NCI-H1930 (cell line): ENCODE measurements at regions not wholly inside any gene's neighbourhood (a gene's known extent, or its start where the extent isn't known, plus 50 kb on each side); places are given as distances from the start of the nearest gene placed in this dataset.

ENCODE experiments used
- DNase-seq, 2 experiments: peaks; one replicate each; lab custom pipeline; 2025; lab: John Stamatoyannopoulos, UW

DNA sequence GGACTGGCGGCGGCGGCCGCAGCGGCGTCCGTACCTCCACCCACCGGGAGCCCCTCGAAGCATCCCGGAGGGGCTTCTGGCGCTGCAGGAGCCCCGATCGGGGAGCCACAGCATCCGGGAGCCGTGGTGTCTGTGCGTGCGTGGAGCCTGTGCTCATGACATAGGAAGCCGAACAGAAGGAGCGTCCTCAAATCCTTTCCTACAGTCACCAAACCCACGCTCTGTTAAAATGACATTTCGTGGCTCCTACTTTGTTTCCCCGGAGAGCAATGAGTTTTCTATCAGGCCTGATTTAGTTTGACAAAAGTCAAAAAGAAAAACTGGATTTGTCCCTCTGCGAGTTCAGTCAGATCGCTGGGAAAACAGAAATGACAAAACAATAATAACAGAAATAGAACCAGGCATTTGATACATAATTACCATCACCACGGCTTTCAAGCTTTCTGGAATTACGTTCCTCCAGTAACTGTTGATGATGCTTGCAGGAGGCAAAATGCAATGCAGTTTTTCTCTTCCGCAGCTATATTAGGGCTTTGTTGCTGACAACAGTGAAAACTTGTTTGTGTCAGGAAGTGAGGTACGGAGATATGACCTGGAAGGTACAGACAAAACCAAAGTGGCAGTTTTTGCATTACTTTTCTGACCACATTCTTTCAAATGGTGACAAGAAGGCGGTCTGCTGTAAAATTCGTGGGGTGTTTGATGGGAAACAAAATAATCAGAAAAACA lies 219.3 kb upstream of the MKLN1 start:
- no peak for DNase-seq

DNA sequence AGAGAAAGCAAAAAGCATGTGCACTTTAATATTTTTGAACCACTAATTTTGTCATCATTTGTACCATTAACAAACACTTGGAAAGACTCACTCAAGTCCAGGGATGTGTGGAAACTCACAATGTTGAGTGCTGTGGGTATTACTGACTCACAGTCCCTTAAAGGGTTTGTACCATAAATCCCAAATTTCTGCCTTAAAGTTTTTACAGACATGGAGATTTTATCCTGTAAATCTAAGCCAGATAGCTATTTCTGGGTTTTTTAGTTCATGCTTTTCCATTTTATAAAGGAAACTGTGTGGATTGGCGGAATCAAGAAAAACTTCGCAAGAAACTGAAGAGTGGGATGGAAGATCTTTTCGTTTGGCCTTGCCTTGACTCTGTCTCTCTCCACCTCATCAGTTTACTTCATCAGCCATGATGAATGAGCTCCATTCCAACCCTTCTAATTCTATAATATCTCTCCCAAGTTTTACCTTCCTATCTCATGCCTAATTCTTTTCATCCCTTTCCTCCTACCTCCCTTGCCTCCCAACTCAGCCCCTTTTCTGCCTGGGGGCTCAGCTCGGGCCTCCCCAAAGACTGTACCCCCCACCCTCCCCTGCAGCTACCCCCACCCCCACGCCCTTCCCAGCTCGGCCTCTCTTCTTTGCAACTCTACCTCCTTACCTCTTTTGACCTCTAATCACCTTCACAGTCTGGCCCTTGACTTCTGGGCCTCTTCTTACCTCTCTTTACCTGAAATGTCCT lies 218.5 kb upstream of the MKLN1 start:
- no peak for DNase-seq

DNA sequence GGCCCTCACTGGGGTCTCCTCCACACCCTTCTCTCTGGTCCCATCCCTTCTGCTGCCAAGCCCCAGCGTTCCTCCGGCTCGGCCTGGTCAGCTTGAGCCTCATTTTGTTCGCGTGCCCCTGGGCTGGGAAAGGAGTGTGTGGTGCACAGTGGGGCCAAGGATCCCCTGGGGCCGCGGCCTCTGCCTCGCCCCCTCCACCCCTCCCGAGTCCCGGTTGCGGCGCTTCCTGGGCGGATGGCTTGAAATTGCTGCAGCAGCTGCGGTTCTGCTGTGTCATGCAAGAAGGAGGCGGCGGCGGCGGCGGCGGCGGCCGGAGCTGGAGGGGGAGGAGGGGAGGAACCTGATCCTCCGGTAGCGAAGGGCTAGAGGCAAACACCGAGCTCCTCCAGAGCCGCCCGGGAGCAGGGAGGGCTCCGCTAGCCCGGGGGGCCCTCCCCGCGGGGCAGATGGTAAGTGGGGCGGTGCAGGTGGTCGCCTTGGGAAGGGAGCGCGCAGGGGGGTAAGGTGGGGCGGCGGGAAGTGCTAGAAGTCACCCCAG lies 217.8 kb upstream of the MKLN1 start:
- DNase-seq: peak; percentile 36 to 38

GRCh38 chr7:131110297-131111080 lies 217.2 kb upstream of the MKLN1 start:
- DNase-seq: no peak

DNA sequence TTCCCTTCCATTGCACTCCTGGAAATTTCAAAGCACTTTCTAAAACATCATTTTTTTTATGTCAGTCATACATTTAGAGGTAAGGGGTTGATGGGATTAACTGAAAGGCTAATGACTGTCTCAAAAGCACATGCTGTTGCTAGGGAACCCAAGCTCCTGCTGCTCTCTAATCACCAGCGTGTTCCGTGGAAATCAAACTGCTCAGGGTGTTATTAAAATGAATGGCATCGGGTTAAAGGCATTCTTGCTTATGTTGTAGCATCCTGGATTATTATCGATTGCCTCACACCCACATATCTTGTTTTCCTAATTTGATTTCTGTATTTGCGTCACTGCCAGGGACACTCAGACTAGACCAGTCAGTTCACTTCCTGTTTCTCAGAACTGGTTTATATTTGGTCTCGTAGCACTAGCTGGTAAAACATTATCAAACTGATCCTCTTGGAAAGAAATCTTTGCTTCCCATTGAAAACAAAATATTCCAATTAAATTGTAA lies 216.5 kb upstream of the MKLN1 start:
- DNase-seq: no peak

- DNase-seq: no peak
Observed at GRCh38 chr7:131111792-131112191, 215.9 kb upstream of the MKLN1 start.

DNA sequence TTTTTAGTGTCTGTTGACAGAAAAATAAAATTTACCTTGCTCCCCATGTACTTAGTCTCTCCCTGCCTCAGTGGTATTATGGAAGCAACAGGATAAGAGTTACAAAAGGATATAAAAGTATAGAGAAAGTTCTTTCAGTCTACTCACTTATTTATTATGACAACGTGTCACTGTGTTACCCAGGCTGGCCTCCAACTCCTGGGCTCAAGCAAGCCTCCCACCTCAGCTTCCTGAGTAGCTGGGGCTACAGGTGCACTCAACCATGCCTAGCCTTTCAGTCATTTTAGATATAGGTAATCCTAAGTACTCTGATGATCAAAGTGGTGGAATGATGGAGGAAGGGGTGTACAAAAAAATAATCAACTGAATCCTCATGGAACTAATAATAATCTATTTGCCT lies 215.2 kb upstream of the MKLN1 start:
- DNase-seq: no peak

GRCh38 chr7:131115340-131115739 lies 212.3 kb upstream of the MKLN1 start:
- DNase-seq: no peak

GRCh38 chr7:131117439-131117838 lies 210.2 kb upstream of the MKLN1 start:
- no peak for DNase-seq

GRCh38 chr7:131119381-131119780 lies 208.3 kb upstream of the MKLN1 start:
- no peak for DNase-seq

DNA sequence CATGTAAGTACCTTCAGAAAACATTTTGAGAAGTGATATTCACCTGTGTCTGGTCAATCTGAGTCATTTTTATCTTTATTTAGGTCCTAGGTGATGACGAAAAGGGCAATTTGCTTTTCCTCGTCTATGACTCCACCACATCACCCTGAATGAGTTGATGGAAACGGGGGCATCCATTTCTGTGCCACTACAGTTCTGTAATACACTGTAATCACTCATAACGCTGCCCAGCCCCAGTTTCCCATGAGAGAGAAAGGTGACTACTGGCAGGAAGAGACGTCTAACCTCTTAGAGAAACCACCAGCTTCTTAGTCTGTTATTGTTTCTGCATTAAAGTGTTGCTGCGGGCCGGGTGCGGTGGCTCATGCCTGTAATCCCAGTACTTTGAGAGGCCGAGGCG lies 205.3 kb upstream of the MKLN1 start:
- no peak for DNase-seq

DNA sequence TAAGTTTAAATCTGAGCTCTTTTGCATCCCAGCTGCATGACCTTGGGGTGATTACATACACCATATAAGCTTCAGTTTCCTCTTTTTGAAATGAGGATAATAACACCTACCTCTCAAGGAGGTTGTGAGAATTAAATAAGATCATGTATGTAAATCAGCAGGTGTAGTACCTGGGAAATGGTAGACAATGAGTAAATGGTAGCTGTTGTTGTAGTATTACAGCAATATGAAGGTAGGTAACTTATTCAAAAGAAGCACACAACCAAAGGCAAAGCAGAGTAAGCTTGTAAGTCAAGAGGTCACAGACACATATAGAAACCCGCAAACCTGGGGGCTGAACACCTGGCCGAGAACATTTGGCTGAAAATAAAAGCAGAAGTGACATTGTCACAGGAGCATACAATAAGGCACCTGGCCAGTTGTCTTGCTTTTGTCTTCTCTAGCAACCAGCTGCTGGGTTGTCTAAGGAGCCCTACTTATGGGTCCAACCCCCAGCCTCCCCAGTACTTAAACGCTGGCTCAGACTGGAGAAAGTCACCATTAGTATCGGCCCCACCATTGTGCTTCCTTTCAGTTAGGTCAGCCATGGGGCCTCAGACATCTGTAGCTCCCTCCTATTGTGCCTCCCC lies 203.6 kb upstream of the MKLN1 start:
- DNase-seq: no peak

GRCh38 chr7:131124867-131125266 lies 202.8 kb upstream of the MKLN1 start:
- no peak for DNase-seq

DNA sequence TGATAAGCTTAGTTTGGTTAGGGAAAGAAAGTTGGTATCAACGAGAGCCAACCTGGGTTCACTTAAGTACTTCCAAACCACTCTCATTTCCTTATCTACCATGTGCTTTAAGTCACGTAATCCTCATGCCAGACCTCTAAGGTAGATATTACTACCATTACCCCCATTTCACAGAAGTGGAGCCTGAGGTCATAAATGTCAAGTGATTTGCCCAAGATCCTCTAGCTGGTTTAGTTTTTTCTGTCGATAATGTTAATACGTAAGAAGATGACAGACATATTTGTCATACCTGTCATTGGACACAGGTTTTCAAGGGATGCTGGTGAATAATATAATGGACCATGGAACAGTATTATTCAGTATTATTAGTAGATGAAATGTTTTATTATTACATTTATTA lies 197.4 kb upstream of the MKLN1 start:
- DNase-seq: no peak

DNA sequence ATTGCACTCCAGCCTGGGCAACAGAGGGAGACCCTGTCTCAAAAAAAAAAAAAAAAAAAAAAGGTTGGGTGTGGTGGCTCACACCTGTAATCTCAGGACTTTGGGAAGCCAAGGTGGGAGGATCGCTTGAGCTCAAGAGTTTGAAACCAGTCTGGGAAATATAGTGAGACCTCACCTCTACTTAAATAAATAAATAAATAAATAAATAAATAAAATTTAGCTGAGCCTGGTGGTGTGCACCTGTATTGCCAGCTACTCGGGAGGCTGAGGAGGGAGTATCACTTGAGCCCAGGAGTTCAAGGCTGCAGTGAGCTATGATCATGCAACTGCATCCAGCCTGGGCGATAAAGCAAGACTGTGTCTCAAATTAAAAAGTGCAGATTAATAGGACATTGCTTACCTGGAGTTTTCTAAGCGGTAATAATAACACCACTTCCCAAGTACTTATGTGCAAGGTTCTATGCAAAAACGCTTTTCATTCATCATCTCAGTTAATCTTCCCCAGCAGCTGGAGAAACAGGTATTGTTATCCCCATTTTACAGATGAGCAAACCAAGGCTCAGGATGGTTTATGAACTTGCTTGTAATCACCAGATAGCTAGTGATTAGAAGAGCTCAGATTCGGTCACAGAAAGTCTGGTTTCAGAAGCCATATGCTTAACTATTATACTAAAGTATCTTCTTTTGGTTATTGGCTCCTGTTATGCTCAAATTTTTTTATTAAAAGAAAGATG lies 196.5 kb upstream of the MKLN1 start:
- DNase-seq: no peak

DNA sequence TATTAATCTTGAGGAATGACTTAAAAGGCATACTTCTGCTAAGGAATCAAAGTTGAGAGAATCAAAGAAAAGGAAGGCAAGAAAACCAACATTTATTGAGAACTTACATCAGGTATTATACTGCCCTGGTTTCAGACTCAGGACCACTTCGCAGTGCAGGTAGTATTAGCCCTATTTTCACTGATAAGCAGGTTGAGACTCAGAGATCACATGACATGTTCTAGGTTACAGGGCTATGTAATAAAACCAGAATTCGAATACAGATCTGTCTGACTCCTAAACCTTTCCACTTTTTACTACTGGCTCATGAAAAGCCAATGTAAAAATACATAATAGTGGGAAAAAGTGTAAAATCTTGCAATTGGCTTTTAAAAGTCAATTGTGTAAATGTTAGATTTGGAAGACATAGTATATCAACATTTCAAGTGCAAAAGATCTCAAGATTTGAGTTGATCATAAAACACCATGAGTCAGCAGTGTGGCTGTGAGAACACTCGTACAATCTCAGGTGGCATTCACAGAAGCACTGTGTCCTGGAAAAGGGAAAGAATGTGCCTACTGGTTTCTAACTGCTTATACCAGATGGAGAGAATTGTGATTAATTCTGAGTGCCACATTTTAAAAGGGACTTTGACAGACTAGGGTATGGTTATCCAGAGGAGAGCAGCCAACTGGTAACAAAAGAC lies 195.8 kb upstream of the MKLN1 start:
- no peak for DNase-seq

DNA sequence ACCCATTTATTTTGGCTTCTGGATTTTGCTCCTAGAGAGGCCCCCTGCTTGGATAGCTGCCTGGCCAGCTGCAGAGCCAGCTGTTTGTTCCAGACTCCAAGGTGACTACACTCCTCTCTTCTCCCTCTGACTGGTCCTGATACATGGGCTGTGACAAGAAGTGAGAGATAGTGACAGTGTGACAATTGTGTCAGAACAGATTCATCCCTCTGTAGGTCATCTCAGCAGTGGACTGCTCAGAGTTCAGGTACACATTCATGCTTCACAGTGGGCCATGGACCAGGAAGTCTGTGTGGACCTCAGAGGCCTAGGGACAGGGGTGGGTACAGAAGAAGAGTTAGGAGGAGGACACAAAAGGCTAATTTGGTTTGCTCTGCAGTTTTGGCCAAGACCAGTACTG lies 188.2 kb upstream of the MKLN1 start:
- DNase-seq: no peak

DNA sequence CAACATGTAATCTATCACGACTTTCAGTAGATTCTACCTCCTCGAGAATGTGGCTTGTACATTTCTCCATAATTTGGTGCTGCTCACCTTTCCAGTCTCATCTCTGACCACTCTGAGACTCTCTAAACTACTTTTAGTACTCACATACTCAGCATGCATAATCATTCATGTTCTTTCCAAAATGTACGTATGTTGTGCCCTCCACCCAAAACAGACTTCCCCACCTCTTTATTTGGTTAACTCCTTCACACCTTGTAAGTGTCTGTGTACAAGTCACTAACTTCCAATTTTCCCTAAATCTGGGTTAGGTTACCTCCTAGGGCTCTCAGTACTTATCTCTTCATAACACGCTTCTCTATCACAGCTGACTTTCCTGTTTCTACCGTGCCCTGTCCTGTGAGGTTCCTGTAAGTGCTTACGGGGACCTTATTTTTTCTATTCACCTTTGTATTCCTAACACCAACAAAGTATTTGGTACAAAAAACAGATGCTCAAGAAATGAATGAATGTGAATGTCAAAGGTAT lies 186.2 kb upstream of the MKLN1 start:
- DNase-seq: no peak

GRCh38 chr7:131143869-131144268 lies 183.8 kb upstream of the MKLN1 start:
- DNase-seq: no peak

GRCh38 chr7:131145026-131145425 lies 182.7 kb upstream of the MKLN1 start:
- DNase-seq: no peak
